ENCODE measurements at regions not wholly inside any gene's neighbourhood (a gene's known extent, or its start where the extent isn't known, plus 50 kb on each side); places are given as distances from the start of the nearest gene placed in this dataset.

- Histone ChIP-seq H3K4me1 (ENCODE audit: insufficient read depth, insufficient read length) (no peaks in the 10 kb centered on the region), H3K4me3 (ENCODE audit: insufficient read length, low read depth) (no peak overlapping the region), H3K9ac (ENCODE audit: insufficient read length, low read depth) (no peak overlapping the region), H3K9me3 (ENCODE audit: insufficient read depth, low read length) (no peaks in the 10 kb centered on the region), H3K36me3 (ENCODE audit: insufficient read depth, insufficient read length, low read length) (no peaks in the 10 kb centered on the region), H3K27me3 (ENCODE audit: insufficient read depth, insufficient read length) (no peaks in the 10 kb centered on the region)
- no peak for DNase-seq (ENCODE audit: low read depth, low spot score)
- no peak for TF ChIP-seq SUZ12 (IDR thresholded peaks at IDR 0.05; ENCODE audit: extremely low read depth, insufficient read depth, insufficient read length)
- no peak for TF ChIP-seq ZNF274 (IDR thresholded peaks at IDR 0.05; ENCODE audit: low read depth, low read length)
- TF ChIP-seq YY1 (IDR thresholded peaks at IDR 0.05; ENCODE audit: insufficient read depth, insufficient read length) = no peak
Measured at GRCh38 chr10:2974083-2974482, 93.3 kb upstream of the PFKP start.

- H3K9ac ChIP-seq (ENCODE audit: insufficient read length, low read depth) = no peak overlapping the region
- no peak for DNase-seq (ENCODE audit: low read depth, low spot score)
- TF ChIP-seq SUZ12 (IDR thresholded peaks at IDR 0.05; ENCODE audit: extremely low read depth, insufficient read depth, insufficient read length) (no peak), YY1 (IDR thresholded peaks at IDR 0.05; ENCODE audit: insufficient read depth, insufficient read length) (no peak), ZNF274 (IDR thresholded peaks at IDR 0.05; ENCODE audit: low read depth, low read length) (no peak)
- H3K9me3 ChIP-seq (ENCODE audit: insufficient read depth, low read length) = no peaks in the 10 kb centered on the region
- no peak overlapping the region for H3K4me3 ChIP-seq (ENCODE audit: insufficient read length, low read depth)
- no peaks in the 10 kb centered on the region for H3K36me3 ChIP-seq (ENCODE audit: insufficient read depth, insufficient read length, low read length)
- H3K27me3 ChIP-seq (ENCODE audit: insufficient read depth, insufficient read length) = no peaks in the 10 kb centered on the region
- H3K4me1 ChIP-seq (ENCODE audit: insufficient read depth, insufficient read length) = no peaks in the 10 kb centered on the region
Measured at GRCh38 chr10:2972810-2973209, 94.5 kb upstream of the PFKP start.

GRCh38 chr10:2972216-2972615 is 95.1 kb upstream of the PFKP start:
- TF ChIP-seq YY1 (IDR thresholded peaks at IDR 0.05; ENCODE audit: insufficient read depth, insufficient read length) (no peak), ZNF274 (IDR thresholded peaks at IDR 0.05; ENCODE audit: low read depth, low read length) (no peak), SUZ12 (IDR thresholded peaks at IDR 0.05; ENCODE audit: extremely low read depth, insufficient read depth, insufficient read length) (no peak)
- Histone ChIP-seq H3K4me3 (ENCODE audit: insufficient read length, low read depth) (no peak overlapping the region), H3K36me3 (ENCODE audit: insufficient read depth, insufficient read length, low read length) (no peaks in the 10 kb centered on the region), H3K9me3 (ENCODE audit: insufficient read depth, low read length) (no peaks in the 10 kb centered on the region), H3K27me3 (ENCODE audit: insufficient read depth, insufficient read length) (no peaks in the 10 kb centered on the region), H3K9ac (ENCODE audit: insufficient read length, low read depth) (no peak overlapping the region), H3K4me1 (ENCODE audit: insufficient read depth, insufficient read length) (no peaks in the 10 kb centered on the region)
- no peak for DNase-seq (ENCODE audit: low read depth, low spot score)

- no peaks in the 10 kb centered on the region for H3K4me1 ChIP-seq (ENCODE audit: insufficient read depth, insufficient read length)
- H3K9me3 ChIP-seq (ENCODE audit: insufficient read depth, low read length) = 0 out of 2 replicates have a peak, but pooled peaks cover under 1% of the 10 kb centered on the region
- H3K36me3 ChIP-seq (ENCODE audit: insufficient read depth, insufficient read length, low read length) = no peaks in the 10 kb centered on the region
- H3K4me3 ChIP-seq (ENCODE audit: insufficient read length, low read depth) = no peak overlapping the region
- no peaks in the 10 kb centered on the region for H3K27me3 ChIP-seq (ENCODE audit: insufficient read depth, insufficient read length)
- no peak overlapping the region for H3K9ac ChIP-seq (ENCODE audit: insufficient read length, low read depth)
- no peak for DNase-seq (ENCODE audit: low read depth, low spot score)
- TF ChIP-seq ZNF274 (IDR thresholded peaks at IDR 0.05; ENCODE audit: low read depth, low read length) (no peak), YY1 (IDR thresholded peaks at IDR 0.05; ENCODE audit: insufficient read depth, insufficient read length) (no peak), SUZ12 (IDR thresholded peaks at IDR 0.05; ENCODE audit: extremely low read depth, insufficient read depth, insufficient read length) (no peak)
Measured at GRCh38 chr10:2970190-2970823, 97.0 kb upstream of the PFKP start.

- TF ChIP-seq YY1 (IDR thresholded peaks at IDR 0.05; ENCODE audit: insufficient read depth, insufficient read length) (no peak), SUZ12 (IDR thresholded peaks at IDR 0.05; ENCODE audit: extremely low read depth, insufficient read depth, insufficient read length) (no peak), ZNF274 (IDR thresholded peaks at IDR 0.05; ENCODE audit: low read depth, low read length) (no peak)
- Histone ChIP-seq H3K27me3 (ENCODE audit: insufficient read depth, insufficient read length) (no peaks in the 10 kb centered on the region), H3K9ac (ENCODE audit: insufficient read length, low read depth) (no peak overlapping the region), H3K9me3 (ENCODE audit: insufficient read depth, low read length) (peaks cover 7% of the 10 kb centered on the region; the same call in 1 of the 2 replicates), H3K4me1 (ENCODE audit: insufficient read depth, insufficient read length) (no peaks in the 10 kb centered on the region), H3K36me3 (ENCODE audit: insufficient read depth, insufficient read length, low read length) (no peaks in the 10 kb centered on the region), H3K4me3 (ENCODE audit: insufficient read length, low read depth) (no peak overlapping the region)
- DNase-seq (ENCODE audit: low read depth, low spot score) = no peak
Measured at GRCh38 chr10:2968401-2969058, 98.8 kb upstream of the PFKP start.

- Histone ChIP-seq H3K4me1 (ENCODE audit: insufficient read depth, insufficient read length) (no peaks in the 10 kb centered on the region), H3K4me3 (ENCODE audit: insufficient read length, low read depth) (no peak overlapping the region), H3K36me3 (ENCODE audit: insufficient read depth, insufficient read length, low read length) (no peaks in the 10 kb centered on the region), H3K9me3 (ENCODE audit: insufficient read depth, low read length) (peaks cover 11% of the 10 kb centered on the region; the same call in 1 of the 2 replicates), H3K27me3 (ENCODE audit: insufficient read depth, insufficient read length) (no peaks in the 10 kb centered on the region), H3K9ac (ENCODE audit: insufficient read length, low read depth) (no peak overlapping the region)
- TF ChIP-seq ZNF274 (IDR thresholded peaks at IDR 0.05; ENCODE audit: low read depth, low read length) (no peak), SUZ12 (IDR thresholded peaks at IDR 0.05; ENCODE audit: extremely low read depth, insufficient read depth, insufficient read length) (no peak), YY1 (IDR thresholded peaks at IDR 0.05; ENCODE audit: insufficient read depth, insufficient read length) (no peak)
- no peak for DNase-seq (ENCODE audit: low read depth, low spot score)
Measured at GRCh38 chr10:2966134-2966533, 101.2 kb upstream of the PFKP start.

GRCh38 chr10:2964632-2965296 is 102.6 kb upstream of the PFKP start:
- Histone ChIP-seq H3K4me1 (ENCODE audit: insufficient read depth, insufficient read length) (no peaks in the 10 kb centered on the region), H3K4me3 (ENCODE audit: insufficient read length, low read depth) (no peak overlapping the region), H3K9me3 (ENCODE audit: insufficient read depth, low read length) (peaks cover 11% of the 10 kb centered on the region; the same call in 1 of the 2 replicates), H3K27me3 (ENCODE audit: insufficient read depth, insufficient read length) (no peaks in the 10 kb centered on the region), H3K9ac (ENCODE audit: insufficient read length, low read depth) (no peak overlapping the region), H3K36me3 (ENCODE audit: insufficient read depth, insufficient read length, low read length) (no peaks in the 10 kb centered on the region)
- no peak for TF ChIP-seq YY1 (IDR thresholded peaks at IDR 0.05; ENCODE audit: insufficient read depth, insufficient read length)
- TF ChIP-seq SUZ12 (IDR thresholded peaks at IDR 0.05; ENCODE audit: extremely low read depth, insufficient read depth, insufficient read length) = no peak
- no peak for TF ChIP-seq ZNF274 (IDR thresholded peaks at IDR 0.05; ENCODE audit: low read depth, low read length)
- DNase-seq (ENCODE audit: low read depth, low spot score) = peak; percentile 9

Measured in NT2/D1 (cell line).